ENCODE measurements at regions not wholly inside any gene's neighbourhood (a gene's known extent, or its start where the extent isn't known, plus 50 kb on each side); places are given as distances from the start of the nearest gene placed in this dataset.
"Not testable (repeated sequence)": the region's sequence is repeated elsewhere in the genome, so short reads cannot be mapped to it uniquely, and the experiment has no call there.

- no peak for DNase-seq
Observed at GRCh38 chr5:36786448-36787012, 90.0 kb upstream of the NIPBL start.

DNA sequence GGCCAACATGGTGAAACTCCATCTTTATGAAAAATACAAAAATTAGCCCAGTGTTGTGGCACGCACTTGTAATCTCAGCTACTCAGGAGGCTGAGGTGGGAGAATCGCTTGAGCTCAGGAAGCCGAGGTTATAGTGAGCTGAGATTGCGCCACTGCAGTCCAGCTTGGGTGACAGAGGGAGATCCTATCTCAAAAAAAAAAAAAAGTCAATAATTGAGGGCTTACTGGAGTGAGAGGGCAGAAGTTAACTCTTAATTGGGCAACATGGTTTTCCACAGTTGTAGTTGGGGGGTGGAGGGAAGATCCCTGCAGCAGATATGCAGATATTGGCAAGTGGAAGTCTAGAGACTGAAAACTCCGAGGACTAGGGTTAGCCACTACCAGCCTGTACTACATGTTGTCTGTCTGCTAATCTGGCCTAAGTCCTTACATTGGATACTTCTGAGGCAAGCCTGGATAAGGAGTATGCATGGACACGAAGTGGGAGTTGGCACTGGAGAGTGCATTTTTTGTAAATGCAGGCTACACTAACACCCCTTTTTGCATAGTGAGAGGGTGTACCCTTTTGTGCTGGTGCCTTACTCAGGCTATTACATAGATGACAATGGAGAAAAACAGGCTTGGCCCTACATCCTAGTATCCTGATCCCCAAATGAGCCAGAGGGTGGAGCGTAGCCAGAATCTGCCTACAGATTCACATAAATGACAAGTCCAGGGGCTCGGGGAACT, 89.0 kb upstream of the NIPBL start:
- DNase-seq, result no peak

- no peak for DNase-seq
Observed at GRCh38 chr5:36790847-36791246, 85.7 kb upstream of the NIPBL start.

DNA sequence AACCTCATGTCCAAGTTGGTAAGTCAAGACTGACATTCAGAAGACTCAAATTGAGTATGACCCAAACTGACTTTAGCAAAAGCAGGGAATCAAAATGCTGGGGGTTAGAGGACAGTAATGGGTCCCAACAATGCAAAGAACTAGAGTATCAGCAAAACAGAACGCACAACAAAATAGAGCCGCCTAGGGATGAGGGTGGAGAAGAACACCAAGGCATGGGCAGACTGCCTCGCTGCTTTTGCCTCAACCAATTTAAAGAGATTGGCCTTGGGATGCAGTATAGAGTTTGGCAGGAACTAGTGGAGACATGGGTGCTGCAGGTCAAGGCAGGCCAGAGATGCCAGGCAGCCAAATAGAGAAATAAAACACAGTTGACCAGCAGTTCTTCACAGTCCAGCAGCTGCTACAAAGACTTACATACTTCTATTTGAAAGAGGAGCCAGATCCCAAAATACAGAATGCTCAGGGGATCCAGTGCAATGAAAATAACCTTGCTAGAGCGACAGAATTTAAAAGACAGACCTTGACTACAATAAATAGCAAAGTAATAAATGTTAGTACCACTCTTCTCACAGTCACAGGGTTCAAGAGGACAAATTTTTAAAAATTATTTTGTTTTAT, 83.9 kb upstream of the NIPBL start:
- no peak for DNase-seq

- no peak for DNase-seq
Observed at GRCh38 chr5:36795366-36795765, 81.2 kb upstream of the NIPBL start.

GRCh38 chr5:36796155-36796554, 80.4 kb upstream of the NIPBL start:
- no peak for DNase-seq

GRCh38 chr5:36801523-36801922, 75.0 kb upstream of the NIPBL start:
- no peak for DNase-seq

DNA sequence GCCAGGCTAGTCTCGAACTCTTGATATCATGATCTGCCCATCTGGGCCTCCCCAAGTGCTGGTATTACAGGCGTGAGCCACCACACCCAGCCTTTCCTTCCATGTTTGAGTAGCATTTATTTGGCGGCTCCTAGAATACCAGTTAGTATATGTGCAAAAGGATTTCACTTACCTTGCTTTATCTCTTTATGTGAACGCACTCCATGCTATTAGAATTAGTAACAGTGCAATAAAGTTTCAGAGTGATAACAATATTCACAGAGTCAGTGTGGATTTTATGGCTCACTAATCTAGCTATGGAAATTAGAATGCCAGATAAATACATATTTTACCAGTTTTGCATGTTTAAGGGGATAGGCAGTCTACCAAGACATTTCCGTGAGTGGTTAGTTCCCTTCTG, 74.4 kb upstream of the NIPBL start:
- no peak for DNase-seq

GRCh38 chr5:36813249-36813648, 63.3 kb upstream of the NIPBL start:
- not testable (repeated sequence) for DNase-seq

GRCh38 chr5:36815871-36816270, 60.7 kb upstream of the NIPBL start:
- no peak for DNase-seq

- DNase-seq, result no peak
Observed at GRCh38 chr5:36820900-36821299, 55.7 kb upstream of the NIPBL start.

DNA sequence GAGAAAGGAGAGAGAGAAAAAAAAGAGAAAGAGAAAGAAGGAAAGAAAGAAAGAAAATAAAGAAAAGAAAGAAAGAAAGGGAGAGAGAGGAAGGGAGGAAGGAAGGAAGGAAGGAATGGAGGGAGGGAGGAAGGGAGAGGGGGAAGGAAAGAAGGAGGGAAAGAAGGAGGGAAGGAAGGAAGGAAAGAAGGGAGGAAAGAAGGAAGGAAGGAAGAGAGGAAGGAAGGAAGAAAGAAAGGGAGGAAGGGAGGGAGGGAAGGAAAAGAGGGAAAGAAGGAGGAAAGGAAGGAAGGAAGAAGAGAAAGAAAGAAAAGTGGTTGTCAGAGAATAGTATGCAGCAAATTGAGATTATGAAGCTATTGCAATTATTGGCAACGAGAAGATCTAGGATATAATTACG, 49.9 kb upstream of the NIPBL start:
- DNase-seq, result no peak
